TTC549 (cell line): ENCODE measurements at regions not wholly inside any gene's neighbourhood (a gene's known extent, or its start where the extent isn't known, plus 50 kb on each side); places are given as distances from the start of the nearest gene placed in this dataset.

Experiments used
- FAIRE-seq: peaks from 2 replicates; lab custom pipeline; 2012; peaks lifted over from hg19 to GRCh38; lab: Jason Lieb, UNC

DNA sequence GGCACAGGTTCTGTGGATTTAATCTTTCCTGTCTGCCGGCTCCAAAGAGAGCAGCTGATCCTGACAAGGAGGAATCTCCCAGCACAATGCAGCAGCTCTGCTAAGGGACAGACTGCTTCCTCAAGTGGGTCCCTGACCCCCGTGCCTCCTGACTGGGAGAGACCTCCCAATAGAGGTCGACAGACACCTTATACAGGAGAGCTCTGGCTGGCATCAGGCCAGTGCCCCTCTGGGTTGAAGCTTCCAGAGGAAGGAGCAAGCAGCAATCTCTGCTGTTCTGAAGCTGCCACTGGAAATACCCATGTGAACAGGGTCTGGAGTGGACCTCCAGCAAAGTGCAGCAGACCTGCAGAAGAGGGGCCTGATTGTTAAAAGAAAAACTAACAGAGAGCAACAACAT, 630.2 kb upstream of the FTMT start:
- FAIRE-seq, result no peak

- no peak for FAIRE-seq
Measured at GRCh38 chr5:121226765-121227164, 624.9 kb upstream of the FTMT start.

GRCh38 chr5:121239951-121240350, 611.7 kb upstream of the FTMT start:
- FAIRE-seq, result no peak

DNA sequence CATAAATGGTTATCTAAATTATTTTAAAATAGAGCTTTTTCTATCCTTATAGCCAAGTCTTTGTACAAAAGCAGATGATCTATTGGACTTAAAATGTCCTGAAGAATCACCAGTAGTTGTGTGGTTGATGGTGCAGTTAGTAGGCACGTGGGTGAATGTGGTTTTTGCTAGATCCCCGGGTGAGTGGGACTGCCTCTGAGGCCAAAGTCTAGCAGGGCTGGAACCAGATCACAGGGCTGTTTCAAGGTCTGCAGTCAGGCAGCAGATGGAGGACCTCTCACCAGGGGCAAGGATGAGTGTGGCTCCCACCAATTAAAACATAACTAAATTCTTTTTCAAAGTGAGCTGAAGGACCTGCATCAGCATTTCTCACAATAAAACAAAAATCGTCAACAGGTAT, 604.7 kb upstream of the FTMT start:
- FAIRE-seq, result no peak

GRCh38 chr5:121251954-121252353, 599.7 kb upstream of the FTMT start:
- FAIRE-seq, result no peak

- FAIRE-seq, result no peak
Measured at GRCh38 chr5:121257621-121258020, 594.1 kb upstream of the FTMT start.

GRCh38 chr5:121263456-121263855, 588.2 kb upstream of the FTMT start:
- no peak for FAIRE-seq

DNA sequence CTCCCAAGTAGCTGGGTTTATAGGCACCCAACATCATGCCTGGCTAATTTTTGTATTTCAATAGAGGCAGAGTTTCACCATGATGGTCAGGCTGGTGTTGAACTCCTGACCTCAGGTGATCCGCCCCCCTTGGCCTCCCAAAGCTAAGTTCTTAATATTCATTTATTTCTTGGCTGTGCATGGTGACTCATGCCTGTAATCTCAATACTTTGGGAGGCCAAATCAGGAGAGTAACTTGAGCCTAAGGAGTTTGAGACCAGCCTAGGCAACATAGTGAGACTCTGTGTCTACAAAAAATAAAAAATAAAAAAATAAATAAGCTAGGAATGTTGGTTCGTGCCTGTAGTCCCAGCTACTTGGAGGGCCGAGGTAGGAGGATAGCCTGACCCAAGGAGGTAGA, 587.1 kb upstream of the FTMT start:
- FAIRE-seq, result no peak

DNA sequence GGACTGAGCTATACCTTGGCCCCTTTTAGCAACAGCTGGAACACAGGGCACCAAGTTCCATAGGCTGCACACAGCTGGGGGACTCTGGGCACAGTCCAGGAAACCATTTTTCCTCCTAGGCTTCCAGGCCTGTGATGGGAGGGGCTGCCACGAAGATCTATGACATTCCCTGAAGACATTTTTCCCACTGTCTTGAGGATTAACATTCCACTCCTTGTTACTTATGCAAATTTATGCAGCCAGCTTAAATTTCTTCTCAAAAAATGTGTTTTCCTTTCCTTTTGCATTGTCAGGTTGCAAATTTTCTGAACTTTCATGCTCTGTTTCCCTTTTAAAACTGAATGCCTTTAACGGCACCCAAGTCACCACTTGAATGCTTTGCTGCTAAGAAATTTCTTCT, 580.1 kb upstream of the FTMT start:
- FAIRE-seq, result no peak

GRCh38 chr5:121273833-121274433, 577.7 kb upstream of the FTMT start:
- FAIRE-seq, result no peak

DNA sequence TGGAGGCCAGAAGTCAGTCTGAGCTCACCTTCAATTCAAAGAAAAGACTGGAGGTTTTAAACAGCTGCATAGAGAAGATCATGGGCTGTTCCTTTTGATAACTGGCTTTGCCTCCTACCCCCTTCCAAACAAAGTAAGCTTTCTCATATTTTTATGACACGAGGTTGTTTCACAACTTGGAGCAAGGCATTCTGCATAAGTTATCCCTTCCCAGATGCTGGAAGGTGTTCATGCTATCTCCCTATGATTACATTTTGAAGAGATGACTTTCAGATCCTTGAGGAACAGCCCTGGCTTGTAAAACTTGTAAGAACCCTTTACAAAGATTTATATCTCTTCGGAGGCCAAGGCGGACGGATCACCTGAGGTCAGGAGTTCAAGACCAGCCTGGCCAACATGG, 571.9 kb upstream of the FTMT start:
- FAIRE-seq, result no peak

- no peak for FAIRE-seq
Measured at GRCh38 chr5:121285801-121286521, 565.7 kb upstream of the FTMT start.

DNA sequence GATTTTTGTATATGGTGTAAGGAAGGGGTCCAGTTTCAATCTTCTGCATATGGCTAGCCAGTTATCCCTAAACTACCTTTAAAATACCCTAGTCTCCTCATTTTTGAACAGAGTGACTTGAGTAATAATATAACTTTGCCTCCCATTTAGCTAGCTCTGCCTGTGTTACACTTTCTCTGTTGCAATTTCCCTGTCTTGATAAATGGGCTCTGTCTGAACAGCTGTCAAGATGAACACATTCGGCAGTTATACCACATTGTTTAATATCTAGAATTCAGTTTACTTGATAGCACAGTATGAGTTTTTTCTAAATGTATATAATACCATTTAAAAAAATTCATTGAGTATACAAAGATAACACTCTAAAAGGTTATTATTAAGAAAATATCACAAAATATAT, 562.9 kb upstream of the FTMT start:
- no peak for FAIRE-seq

DNA sequence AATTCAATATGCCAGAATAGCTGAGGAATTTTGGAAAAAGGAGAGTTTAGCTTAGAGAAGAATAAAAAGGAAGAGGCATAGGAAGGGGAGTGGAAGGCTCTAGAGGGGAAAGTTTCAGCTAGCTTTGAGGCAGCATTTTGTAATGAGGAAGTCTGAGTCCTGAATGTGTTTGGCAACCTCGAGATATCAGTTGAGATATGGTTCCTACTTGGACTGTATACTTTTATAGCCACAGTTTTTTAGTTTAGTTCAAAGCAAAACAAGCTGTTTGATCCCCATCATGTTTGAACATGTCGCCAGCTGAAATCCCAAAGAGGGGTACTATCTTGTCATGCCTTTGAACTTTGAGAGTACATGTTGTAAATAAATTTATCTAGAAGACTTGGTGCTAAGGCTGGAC, 559.0 kb upstream of the FTMT start:
- FAIRE-seq, result no peak

DNA sequence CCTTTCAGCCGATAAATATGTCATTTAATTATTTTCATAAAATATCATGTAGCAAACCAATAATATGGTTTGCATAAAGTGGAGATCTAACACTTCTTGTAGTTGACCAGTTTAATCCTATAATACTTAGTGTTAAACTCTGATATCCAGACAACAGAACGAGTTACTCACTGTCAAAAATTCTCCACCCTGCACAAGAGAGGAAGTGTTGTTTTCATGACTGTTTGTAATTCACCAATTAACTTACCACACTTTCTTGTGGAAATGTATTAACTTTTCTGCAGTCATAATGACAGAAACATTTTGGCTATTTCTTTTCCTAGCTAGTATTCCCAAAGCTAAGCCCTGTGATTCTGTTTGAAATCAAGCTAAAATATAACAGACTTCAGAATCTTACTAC, 555.3 kb upstream of the FTMT start:
- FAIRE-seq, result no peak

- no peak for FAIRE-seq
Measured at GRCh38 chr5:121299153-121299552, 552.5 kb upstream of the FTMT start.

GRCh38 chr5:121304838-121305237, 546.8 kb upstream of the FTMT start:
- FAIRE-seq, result no peak

GRCh38 chr5:121313886-121314285, 537.8 kb upstream of the FTMT start:
- no peak for FAIRE-seq

GRCh38 chr5:121315786-121316185, 535.9 kb upstream of the FTMT start:
- FAIRE-seq, result no peak

GRCh38 chr5:121319292-121319691, 532.4 kb upstream of the FTMT start:
- no peak for FAIRE-seq

- FAIRE-seq, result no peak
Measured at GRCh38 chr5:121325930-121326329, 525.8 kb upstream of the FTMT start.

DNA sequence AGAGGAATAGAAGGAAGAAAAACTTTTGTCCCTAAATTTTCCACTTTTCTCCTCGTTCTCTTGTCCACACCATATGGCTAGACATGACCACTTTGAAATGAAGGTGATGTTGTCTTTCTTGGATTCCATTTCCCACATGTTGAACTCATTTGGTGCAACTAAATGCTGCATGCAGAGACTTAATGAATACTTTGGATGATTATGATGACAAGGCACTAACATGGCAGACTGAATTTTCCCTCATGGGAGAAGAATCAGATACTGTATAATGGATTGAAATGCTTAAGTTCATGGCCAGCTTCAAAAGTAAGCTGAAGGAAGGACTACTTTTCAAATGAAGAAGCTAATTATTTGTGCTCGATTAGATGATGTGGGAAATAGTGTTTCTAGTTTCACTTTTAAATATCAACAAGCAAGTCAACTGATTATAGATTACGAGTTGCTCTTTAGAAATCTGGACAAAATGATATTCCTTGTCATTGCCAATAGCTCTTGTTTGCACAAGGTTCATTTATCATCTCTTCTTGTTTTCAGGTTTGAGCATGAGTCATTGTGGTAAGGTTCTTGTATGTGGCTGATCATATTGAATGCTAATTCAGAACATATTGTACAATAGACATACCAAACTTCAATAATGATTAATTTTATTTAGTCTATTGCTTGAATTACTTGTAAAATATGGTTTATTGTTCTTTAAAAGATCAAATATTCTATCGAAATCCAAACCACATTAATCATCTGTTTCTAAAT, 501.3 kb upstream of the FTMT start:
- FAIRE-seq, result no peak

- no peak for FAIRE-seq
Measured at GRCh38 chr5:121366515-121366914, 485.2 kb upstream of the FTMT start.

DNA sequence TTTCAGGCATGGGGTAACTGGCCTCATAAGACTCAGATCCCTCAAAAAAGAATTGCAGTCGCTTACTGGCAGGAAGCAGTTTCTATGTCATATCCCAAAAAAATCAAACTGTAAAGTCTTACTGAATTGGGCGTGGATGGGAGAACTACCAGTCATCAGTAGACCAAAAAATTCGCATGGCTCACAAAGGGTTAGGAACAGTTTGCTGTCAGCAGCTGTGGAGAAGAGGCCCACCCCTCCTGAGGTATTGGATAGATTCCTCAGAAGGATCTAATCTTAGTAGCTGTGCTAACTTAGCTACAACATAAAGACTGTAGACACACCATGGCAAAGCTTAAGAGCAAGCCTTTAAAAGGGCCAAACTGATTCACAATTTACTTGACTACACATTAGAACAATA, 478.3 kb upstream of the FTMT start:
- no peak for FAIRE-seq
